ENCODE measurements at regions not wholly inside any gene's neighbourhood (a gene's known extent, or its start where the extent isn't known, plus 50 kb on each side); places are given as distances from the start of the nearest gene placed in this dataset.

DNA sequence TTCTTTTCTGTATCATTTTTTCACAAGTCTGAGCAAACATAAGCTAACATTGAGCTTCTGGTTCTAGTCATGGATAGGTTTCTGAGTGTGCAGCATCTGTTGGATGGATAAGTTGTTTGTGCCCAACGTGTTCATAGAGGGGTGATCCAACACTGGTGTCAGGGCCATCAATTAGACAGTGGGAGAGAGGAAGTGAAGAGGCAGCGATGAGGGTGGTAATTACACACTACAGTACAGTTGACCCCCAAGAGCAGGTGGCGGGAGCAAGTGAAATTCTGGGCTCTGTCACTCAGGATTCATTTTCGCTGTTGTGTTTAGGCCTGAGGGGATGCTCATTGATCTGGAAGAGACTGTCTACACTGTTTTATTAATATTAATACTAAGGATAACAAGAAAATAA lies 180.0 kb upstream of the CXCR4 start (continued):
- TF ChIP-seq, protein P1, sequence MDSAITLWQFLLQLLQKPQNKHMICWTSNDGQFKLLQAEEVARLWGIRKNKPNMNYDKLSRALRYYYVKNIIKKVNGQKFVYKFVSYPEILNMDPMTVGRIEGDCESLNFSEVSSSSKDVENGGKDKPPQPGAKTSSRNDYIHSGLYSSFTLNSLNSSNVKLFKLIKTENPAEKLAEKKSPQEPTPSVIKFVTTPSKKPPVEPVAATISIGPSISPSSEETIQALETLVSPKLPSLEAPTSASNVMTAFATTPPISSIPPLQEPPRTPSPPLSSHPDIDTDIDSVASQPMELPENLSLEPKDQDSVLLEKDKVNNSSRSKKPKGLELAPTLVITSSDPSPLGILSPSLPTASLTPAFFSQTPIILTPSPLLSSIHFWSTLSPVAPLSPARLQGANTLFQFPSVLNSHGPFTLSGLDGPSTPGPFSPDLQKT (IDR thresholded peaks at IDR 0.05; ENCODE audit: borderline replicate concordance, low read depth, low read length) = no peak
- TF ChIP-seq ZNF654 (tag by site-specific recombination; IDR thresholded peaks at IDR 0.05; ENCODE audit: low read depth) = no peak
- TF ChIP-seq, protein P2, sequence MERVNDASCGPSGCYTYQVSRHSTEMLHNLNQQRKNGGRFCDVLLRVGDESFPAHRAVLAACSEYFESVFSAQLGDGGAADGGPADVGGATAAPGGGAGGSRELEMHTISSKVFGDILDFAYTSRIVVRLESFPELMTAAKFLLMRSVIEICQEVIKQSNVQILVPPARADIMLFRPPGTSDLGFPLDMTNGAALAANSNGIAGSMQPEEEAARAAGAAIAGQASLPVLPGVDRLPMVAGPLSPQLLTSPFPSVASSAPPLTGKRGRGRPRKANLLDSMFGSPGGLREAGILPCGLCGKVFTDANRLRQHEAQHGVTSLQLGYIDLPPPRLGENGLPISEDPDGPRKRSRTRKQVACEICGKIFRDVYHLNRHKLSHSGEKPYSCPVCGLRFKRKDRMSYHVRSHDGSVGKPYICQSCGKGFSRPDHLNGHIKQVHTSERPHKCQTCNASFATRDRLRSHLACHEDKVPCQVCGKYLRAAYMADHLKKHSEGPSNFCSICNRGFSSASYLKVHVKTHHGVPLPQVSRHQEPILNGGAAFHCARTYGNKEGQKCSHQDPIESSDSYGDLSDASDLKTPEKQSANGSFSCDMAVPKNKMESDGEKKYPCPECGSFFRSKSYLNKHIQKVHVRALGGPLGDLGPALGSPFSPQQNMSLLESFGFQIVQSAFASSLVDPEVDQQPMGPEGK (tag by site-specific recombination; IDR thresholded peaks at IDR 0.05) = no peak
- TF ChIP-seq ZNF514 (tag by site-specific recombination; IDR thresholded peaks at IDR 0.05) = no peak

DNA sequence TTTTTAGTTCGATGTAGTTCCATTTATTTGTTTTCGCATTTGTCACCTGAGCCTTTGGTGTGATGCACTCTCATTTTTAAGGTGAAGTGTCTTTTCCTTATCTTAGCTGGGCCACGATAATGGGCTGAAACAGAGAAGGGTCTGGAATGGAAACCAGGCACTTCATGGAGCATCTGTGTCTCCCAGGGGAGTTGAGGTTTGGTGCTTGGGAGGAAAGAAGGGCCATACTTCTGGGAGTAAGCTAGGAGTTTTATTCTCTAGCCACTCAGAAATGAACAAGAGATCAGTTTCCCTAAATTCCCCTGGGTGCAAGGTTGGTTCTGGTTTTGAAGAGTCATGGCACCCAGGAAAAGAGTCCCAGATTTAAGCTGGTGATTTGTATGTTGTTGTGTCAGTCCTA lies 179.4 kb upstream of the CXCR4 start:
- Histone ChIP-seq H3K27ac (ENCODE audit: extremely low read depth, low read depth, low read length) (no peak overlapping the region), H3K9me3 (ENCODE audit: control insufficient read depth, insufficient read depth, low read depth, low read length) (no peaks in the 10 kb centered on the region), H3K4me1 (ENCODE audit: control insufficient read depth, insufficient read depth, low read length) (no peaks in the 10 kb centered on the region), H3K4me3 (ENCODE audit: low read depth, low read length) (no peak overlapping the region), H3K36me3 (ENCODE audit: control insufficient read depth in 2 of 2, insufficient read depth in 1 of 2, low read length in 2 of 2) (no peaks in the 10 kb centered on the region)
- ChIA-PET CTCF (no interaction called here), POLR2A (no interaction called here)
- TF ChIP-seq ZNF341 (tag by site-specific recombination; IDR thresholded peaks at IDR 0.05; ENCODE audit: low read depth) (no peak), ZNF664 (tag by site-specific recombination; IDR thresholded peaks at IDR 0.05) (no peak), ZFP41 (tag by site-specific recombination; IDR thresholded peaks at IDR 0.05; ENCODE audit: borderline replicate concordance) (no peak), ZNF629 (tag by site-specific recombination; IDR thresholded peaks at IDR 0.05) (no peak), ZNF596 (tag by site-specific recombination; IDR thresholded peaks at IDR 0.05) (no peak), IKZF3 (tag by site-specific recombination; IDR thresholded peaks at IDR 0.05) (no peak), ZNF311 (tag by site-specific recombination; IDR thresholded peaks at IDR 0.05; ENCODE audit: borderline replicate concordance) (no peak), ZNF701 (tag by site-specific recombination; IDR thresholded peaks at IDR 0.05) (no peak), ZNF660 (tag by site-specific recombination; IDR thresholded peaks at IDR 0.05) (no peak), ZNF146 (tag by site-specific recombination; IDR thresholded peaks at IDR 0.05) (no peak), TCF7L2 (IDR thresholded peaks at IDR 0.05; ENCODE audit: borderline replicate concordance, low read depth, low read length) (no peak), ZNF555 (tag by site-specific recombination; conservative IDR thresholded peaks at IDR 0.05) (no peak), ZNF549 (tag by site-specific recombination; IDR thresholded peaks at IDR 0.05) (no peak), ZNF23 (tag by site-specific recombination; IDR thresholded peaks at IDR 0.05; ENCODE audit: borderline replicate concordance) (no peak), ZNF791 (tag by site-specific recombination; IDR thresholded peaks at IDR 0.05) (no peak)
- TF ChIP-seq, protein P3, sequence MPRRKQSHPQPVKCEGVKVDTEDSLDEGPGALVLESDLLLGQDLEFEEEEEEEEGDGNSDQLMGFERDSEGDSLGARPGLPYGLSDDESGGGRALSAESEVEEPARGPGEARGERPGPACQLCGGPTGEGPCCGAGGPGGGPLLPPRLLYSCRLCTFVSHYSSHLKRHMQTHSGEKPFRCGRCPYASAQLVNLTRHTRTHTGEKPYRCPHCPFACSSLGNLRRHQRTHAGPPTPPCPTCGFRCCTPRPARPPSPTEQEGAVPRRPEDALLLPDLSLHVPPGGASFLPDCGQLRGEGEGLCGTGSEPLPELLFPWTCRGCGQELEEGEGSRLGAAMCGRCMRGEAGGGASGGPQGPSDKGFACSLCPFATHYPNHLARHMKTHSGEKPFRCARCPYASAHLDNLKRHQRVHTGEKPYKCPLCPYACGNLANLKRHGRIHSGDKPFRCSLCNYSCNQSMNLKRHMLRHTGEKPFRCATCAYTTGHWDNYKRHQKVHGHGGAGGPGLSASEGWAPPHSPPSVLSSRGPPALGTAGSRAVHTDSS (tag by site-specific recombination; IDR thresholded peaks at IDR 0.05) = no peak
- TF ChIP-seq, protein P4, sequence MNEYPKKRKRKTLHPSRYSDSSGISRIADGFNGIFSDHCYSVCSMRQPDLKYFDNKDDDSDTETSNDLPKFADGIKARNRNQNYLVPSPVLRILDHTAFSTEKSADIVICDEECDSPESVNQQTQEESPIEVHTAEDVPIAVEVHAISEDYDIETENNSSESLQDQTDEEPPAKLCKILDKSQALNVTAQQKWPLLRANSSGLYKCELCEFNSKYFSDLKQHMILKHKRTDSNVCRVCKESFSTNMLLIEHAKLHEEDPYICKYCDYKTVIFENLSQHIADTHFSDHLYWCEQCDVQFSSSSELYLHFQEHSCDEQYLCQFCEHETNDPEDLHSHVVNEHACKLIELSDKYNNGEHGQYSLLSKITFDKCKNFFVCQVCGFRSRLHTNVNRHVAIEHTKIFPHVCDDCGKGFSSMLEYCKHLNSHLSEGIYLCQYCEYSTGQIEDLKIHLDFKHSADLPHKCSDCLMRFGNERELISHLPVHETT (tag by site-specific recombination; IDR thresholded peaks at IDR 0.05) = no peak
- TF ChIP-seq, protein P1 (IDR thresholded peaks at IDR 0.05; ENCODE audit: borderline replicate concordance, low read depth, low read length) = no peak
- TF ChIP-seq, protein P5, sequence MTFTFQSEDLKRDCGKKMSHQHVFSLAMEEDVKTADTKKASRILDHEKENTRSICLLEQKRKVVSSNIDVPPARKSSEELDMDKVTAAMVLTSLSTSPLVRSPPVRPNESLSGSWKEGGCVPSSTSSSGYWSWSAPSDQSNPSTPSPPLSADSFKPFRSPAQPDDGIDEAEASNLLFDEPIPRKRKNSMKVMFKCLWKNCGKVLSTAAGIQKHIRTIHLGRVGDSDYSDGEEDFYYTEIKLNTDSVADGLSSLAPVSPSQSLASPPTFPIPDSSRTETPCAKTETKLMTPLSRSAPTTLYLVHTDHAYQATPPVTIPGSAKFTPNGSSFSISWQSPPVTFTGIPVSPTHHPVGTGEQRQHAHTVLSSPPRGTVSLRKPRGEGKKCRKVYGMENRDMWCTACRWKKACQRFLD (tag by site-specific recombination; IDR thresholded peaks at IDR 0.05) = no peak
